ENCODE measurements at regions not wholly inside any gene's neighbourhood (a gene's known extent, or its start where the extent isn't known, plus 50 kb on each side); places are given as distances from the start of the nearest gene placed in this dataset.

GRCh38 chr18:42445359-42445758 is 490.3 kb downstream of the PIK3C3 start:
- no peak overlapping the region for H3K4me3 ChIP-seq (ENCODE audit: low read depth, low read length)
- POLR2A ChIA-PET, result no interaction called here
- H3K9me3 ChIP-seq (ENCODE audit: control insufficient read depth, insufficient read depth, low read length), result peaks cover 10% of the 10 kb centered on the region; the same call in 1 of the 2 replicates
- no peak for DNase-seq (ENCODE audit: low read depth, low spot score)
- H3K27me3 ChIP-seq (ENCODE audit: control insufficient read depth, insufficient read depth, low read length), result no peaks in the 10 kb centered on the region
- no peak for TF ChIP-seq CTCF (IDR thresholded peaks at IDR 0.05; ENCODE audit: low read depth, low read length)
- CTCF ChIA-PET, result no interaction called here
- no peak overlapping the region for H3K27ac ChIP-seq (ENCODE audit: low read depth, low read length)

- POLR2A ChIA-PET, result no interaction called here
- H3K27ac ChIP-seq (ENCODE audit: low read depth, low read length), result no peak overlapping the region
Observed at GRCh38 chr18:42446195-42446594, 491.2 kb downstream of the PIK3C3 start.

GRCh38 chr18:42447688-42448087 is 492.7 kb downstream of the PIK3C3 start:
- H3K9me3 ChIP-seq (ENCODE audit: control insufficient read depth, insufficient read depth, low read length), result peaks cover 10% of the 10 kb centered on the region; the same call in 1 of the 2 replicates
- H3K27me3 ChIP-seq (ENCODE audit: control insufficient read depth, insufficient read depth, low read length), result no peaks in the 10 kb centered on the region
- H3K27ac ChIP-seq (ENCODE audit: low read depth, low read length), result no peak overlapping the region
- no peak for DNase-seq (ENCODE audit: low read depth, low spot score)
- no peak for TF ChIP-seq CTCF (IDR thresholded peaks at IDR 0.05; ENCODE audit: low read depth, low read length)
- ChIA-PET POLR2A (no interaction called here), CTCF (no interaction called here)
- no peak overlapping the region for H3K4me3 ChIP-seq (ENCODE audit: low read depth, low read length)

More at GRCh38 chr18:42446195-42446594, 491.2 kb downstream of the PIK3C3 start:
- no peak for DNase-seq (ENCODE audit: low read depth, low spot score)
- Histone ChIP-seq H3K27me3 (ENCODE audit: control insufficient read depth, insufficient read depth, low read length) (no peaks in the 10 kb centered on the region), H3K4me3 (ENCODE audit: low read depth, low read length) (no peak overlapping the region), H3K9me3 (ENCODE audit: control insufficient read depth, insufficient read depth, low read length) (peaks cover 10% of the 10 kb centered on the region; the same call in 1 of the 2 replicates)
- TF ChIP-seq CTCF (IDR thresholded peaks at IDR 0.05; ENCODE audit: low read depth, low read length), result no peak
- CTCF ChIA-PET, result no interaction called here

- Histone ChIP-seq H3K27me3 (ENCODE audit: control insufficient read depth, insufficient read depth, low read length) (no peaks in the 10 kb centered on the region), H3K9me3 (ENCODE audit: control insufficient read depth, insufficient read depth, low read length) (0 out of 2 replicates have a peak, but pooled peaks cover 2% of the 10 kb centered on the region), H3K27ac (ENCODE audit: low read depth, low read length) (no peak overlapping the region), H3K4me3 (ENCODE audit: low read depth, low read length) (no peak overlapping the region)
- DNase-seq (ENCODE audit: low read depth, low spot score), result no peak
- TF ChIP-seq CTCF (IDR thresholded peaks at IDR 0.05; ENCODE audit: low read depth, low read length), result no peak
- ChIA-PET POLR2A (no interaction called here), CTCF (no interaction called here)
Observed at GRCh38 chr18:42458226-42458625, 503.2 kb downstream of the PIK3C3 start.

- ChIA-PET POLR2A (no interaction called here), CTCF (no interaction called here)
Observed at GRCh38 chr18:42459873-42460272, 504.8 kb downstream of the PIK3C3 start.

More at GRCh38 chr18:42459873-42460272, 504.8 kb downstream of the PIK3C3 start:
- Histone ChIP-seq H3K27ac (ENCODE audit: low read depth, low read length) (no peak overlapping the region), H3K9me3 (ENCODE audit: control insufficient read depth, insufficient read depth, low read length) (peaks cover 5% of the 10 kb centered on the region; the same call in 1 of the 2 replicates), H3K27me3 (ENCODE audit: control insufficient read depth, insufficient read depth, low read length) (no peaks in the 10 kb centered on the region), H3K4me3 (ENCODE audit: low read depth, low read length) (no peak overlapping the region)
- no peak for DNase-seq (ENCODE audit: low read depth, low spot score)
- no peak for TF ChIP-seq CTCF (IDR thresholded peaks at IDR 0.05; ENCODE audit: low read depth, low read length)
